COLO829 (cell line): ENCODE measurements at regions not wholly inside any gene's neighbourhood (a gene's known extent, or its start where the extent isn't known, plus 50 kb on each side); places are given as distances from the start of the nearest gene placed in this dataset.
"Not testable (repeated sequence)": the region's sequence is repeated elsewhere in the genome, so short reads cannot be mapped to it uniquely, and the experiment has no call there.

Source experiments
- DNase-seq: peaks from one replicate; pipeline ENCODE4 v3.0.0; 2012; ENCODE audit warnings: low spot score

DNA sequence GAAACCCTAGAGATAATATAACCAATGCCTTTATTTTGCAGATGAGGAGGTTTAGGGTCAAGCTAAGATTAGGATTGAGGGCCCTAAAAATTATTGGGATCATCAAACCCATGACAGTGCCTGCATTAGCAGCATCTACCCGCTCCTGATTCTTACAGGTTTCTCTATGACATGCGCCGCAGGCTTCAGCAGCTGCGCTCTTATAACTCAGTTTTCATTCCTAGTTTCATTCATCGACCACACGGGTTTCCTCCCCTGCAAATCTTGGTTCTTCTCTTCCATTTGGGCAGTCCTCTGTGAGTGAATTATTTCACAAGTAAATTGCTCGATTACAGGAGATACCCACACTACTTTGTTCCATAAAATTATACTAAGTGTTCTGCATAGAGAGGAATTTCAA, 137.2 kb downstream of the SLC24A2 start:
- DNase-seq: no peak

DNA sequence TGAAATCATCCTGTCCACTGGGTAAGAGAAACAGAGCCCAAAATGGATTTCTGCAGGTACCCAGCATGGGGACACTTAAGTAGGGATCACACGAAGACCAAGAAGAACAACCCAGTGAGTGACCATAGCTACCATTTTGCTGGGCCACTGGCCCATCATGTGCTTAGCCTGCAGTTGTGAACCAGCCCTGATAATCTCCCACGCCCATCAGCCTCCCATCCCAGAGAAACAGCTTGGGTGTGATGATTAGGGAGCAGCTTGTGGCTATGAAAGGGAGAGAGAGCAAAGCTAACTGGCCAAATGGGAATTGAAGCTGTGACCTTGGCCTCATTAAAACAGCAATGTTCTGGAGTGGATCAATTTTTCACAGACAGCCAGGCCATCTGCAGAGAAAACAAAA, 138.5 kb downstream of the SLC24A2 start:
- no peak for DNase-seq

DNA sequence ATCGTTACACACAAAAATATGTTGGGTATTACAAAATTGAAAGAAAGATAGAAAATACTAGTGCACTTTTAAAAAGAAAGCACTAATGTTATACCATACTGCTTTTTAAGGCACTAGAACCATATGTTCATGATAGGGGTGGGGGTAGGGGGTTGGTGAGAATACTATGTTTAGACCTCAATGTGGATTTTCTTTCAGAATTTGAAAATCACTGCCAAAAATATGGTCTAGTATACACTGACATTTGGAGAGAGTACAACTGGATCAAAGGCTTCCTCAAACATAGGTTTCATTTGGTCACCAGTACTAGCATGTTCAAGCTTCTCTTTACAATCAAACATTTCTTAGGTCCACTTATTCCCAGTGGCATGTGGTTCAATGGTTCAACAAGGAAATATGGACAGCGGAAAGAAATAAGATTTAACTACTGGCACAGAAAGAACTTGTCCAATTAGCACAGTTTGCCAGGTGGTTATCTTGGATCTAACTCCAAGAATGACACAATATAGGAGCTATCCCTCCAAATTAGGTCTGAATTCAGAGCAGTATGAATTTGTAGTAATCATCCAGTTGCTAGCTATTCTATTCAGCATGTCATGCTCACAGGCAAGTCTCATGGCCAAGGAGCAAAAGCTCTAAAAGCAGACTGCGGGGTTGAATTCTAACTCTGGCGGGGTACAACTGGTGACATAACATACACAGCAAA, 139.3 kb downstream of the SLC24A2 start:
- no peak for DNase-seq

DNA sequence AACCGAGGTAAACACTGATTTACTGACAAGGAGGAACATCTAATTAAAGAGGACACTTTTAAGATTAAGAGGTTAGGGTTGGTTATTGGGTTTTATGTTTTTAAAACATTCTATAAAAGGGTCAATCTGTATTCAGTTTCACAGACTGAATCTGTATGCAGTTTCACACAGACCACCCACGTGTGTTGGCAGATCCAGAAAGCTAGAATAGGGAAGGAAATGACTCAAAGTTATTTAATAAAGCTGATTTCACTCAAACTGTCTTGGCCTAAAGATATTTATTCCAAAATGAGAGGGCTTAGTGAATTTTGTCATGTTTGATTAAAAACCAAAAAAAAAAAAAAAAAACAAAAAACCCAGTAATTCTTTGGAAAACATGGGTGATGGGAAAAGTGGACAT, 140.2 kb downstream of the SLC24A2 start:
- DNase-seq: no peak

DNA sequence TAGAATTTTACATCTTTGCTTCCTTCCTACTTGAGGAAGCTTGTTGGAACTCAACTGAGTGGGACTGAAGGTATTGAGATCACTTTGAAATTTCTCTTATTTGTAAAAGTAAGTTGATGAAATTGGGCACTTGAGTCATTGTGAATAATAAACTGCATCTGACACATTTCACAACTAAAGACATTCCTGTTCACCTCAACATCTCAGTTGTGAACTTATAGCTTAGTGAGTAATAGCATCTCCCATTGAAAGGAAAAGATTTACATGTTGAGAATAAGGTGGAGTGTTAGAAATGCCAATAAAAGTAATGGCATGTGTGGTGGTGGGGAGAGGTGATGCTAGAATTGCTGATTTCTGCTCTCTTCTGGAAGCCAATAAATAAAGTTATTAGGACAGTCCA, 145.0 kb downstream of the SLC24A2 start:
- no peak for DNase-seq

DNA sequence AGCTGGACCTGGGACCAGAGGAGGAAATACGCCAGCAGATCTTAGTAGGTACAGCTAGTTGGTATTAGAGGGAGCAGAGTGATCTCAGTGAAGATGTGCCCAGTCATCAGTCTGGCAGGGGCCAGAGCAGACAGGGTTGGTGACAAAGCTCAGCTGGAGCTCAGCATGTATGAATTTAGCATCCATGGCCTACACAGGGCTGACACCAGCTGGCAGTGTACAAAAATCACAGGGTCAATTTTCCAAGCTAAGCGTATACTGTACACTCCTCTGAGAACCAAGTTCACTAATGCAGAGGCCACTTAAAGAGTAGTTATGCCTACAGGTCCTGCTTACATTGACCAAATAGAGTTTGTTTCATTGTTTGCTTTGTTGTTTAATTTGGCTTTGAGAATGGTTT, 146.6 kb downstream of the SLC24A2 start:
- no peak for DNase-seq

DNA sequence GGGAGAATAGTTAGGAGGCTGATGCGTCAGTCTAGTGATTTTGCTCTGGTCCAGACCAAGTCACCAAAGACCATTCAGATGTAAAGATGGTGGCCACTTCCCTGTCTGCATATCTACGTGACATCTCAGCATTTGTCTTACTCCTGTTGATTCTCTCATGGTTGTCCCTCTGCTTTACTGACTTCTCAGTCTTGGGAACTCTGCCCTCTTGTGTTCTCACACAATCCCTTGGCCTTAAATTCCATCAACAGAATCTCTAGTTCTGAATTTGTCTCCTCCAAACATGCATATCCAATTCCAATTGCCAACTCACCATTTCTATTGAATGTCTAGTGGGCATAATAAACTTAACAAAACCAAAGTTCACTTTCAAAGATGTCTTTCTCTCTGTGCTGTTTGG, 147.8 kb downstream of the SLC24A2 start:
- no peak for DNase-seq

DNA sequence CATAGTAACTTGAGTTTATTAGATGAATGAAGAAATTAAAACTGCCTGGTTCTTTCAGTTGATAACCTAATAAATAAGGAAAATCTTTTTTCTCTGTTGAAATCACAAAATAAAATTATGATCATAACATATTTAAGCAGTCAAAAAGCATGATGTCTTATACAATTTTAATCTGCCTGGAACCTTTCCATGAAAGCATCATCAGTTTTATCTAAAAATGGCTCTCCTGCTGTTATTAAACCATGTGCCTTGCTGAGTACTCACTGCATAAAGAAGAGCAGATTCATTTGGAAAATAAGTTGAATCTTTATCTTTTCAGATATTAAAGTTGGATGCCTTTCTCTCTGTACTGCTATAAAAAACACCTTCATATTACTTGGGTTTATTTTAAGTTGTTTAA, 148.8 kb downstream of the SLC24A2 start:
- DNase-seq: no peak

DNA sequence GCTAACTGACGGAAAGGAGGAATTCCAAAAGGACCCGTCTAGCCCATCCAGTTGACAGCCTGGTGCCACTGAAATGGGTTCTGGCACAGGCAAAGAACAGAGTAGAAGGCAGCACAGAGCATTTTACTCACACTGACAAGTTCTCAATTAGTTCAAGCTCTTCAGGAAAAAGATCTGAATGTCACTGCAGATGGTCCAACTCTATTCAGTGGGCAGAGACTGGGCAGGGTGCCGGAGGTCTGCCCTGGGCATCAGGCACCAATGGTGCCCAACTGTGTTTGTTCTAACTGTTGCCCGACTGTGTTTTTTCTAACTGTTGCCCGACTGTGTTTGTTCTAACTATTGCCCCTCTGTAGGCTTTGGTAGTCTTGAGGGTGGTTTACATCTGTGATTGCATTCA, 151.8 kb downstream of the SLC24A2 start:
- no peak for DNase-seq

DNA sequence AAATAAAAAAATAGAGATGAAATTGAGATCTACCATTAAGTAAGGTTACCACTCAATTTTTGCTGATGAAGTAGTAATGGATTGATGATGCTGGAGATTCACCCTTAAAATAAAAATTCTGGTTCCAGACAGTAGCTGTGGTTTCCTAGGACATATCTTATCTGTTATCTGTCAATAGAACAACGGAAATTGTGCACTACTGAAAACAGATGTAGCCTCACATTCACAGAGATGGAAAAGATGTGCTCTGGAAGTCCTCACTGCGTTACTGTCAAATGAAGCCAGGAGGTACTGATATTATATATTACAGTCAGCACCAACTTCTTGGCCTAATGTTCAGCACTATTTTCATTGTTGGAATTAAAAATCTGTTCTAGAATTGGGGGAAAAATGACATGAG, 154.0 kb downstream of the SLC24A2 start:
- DNase-seq: no peak

DNA sequence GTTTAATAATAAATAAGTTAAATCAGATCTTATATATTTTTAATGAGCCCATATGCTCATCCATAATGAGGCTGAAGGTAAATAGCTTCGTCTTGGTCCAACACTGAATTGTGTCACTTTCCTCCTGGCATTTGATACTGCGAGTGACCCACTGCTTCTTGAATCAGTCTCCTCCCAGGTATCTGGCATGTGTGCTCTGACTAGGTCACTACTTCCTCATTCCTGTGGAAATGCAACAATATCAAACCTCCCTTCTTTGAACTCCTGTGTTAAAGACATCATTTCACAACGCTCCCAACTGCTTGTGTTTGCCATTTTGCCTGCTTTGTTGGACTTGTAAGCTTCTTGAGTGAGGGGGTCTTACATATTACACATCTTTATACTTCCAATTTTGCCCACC, 157.7 kb downstream of the SLC24A2 start:
- DNase-seq: no peak

DNA sequence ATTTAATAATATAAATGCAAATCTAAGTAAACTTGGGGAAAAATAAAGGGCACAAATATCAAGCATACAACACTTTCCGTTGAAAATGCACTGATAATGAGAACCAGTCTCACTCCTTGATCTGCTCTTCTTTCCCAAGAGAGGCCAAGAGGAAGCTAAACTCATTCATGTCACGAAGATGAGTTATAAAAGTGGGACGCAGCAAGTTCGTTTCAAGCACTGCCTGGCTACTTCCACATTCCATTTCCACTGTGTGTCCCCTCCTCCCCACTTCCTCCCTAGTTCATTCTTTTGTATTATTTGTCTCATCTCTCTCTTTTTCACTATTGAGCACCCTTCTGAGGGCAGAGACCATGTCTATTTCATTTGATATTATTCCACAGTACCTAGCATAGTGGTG, 158.1 kb downstream of the SLC24A2 start:
- DNase-seq: no peak

DNA sequence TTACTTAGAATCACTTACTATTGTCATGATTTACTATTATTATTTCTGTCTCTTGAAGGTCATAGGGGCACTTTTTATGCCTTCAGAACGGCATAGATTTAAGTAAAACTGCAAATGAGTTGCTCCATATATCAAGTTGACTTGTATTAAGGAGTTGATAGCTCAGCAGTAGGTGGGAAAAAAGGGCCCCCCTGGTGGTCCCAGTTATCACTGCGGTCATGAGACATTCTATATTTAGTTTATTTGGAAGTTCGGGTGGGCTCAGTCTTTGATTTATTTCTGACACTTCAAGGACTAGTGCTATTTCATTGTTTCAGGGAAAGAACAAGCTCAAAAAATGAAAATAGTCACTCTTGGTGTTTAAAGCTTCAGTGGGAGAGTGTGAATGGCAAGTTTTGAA, 159.3 kb downstream of the SLC24A2 start:
- DNase-seq: no peak

DNA sequence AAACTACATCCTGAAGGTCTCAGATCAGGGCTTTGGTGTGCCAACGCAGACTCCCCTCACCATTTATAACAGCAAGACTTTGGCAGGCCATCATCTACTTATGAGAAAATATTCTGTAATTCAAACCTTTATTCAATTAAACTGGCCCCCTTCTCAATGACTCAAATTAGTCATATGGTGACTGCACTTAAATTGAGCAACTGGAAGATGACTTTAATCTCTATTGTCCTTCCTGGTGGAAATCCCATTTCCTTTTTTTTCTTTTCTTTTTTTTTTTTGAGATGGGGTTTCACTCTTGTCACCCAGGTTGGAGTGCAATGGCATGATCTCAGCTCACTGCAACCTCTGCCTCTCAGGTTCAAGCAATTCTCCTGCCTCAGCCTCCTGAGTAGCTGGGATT, 163.4 kb downstream of the SLC24A2 start:
- not testable (repeated sequence) for DNase-seq

DNA sequence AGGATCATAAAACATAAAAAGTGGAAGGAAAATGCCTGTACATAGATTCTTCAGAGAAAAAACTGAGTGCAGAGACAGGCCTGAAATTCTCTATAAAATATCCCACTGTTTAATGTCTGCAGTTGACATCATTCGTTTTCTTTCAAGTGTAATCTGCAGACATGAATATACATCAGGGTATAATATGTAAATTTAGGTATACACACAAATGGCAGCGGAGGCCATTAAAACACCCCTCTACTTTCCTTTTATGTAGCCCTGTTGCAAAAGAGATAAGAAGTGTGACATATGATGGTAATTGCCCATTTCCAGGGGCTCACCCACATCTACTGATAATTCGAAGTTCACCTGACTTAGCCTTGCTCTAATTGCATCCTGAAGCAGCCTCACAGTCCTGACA, 164.3 kb downstream of the SLC24A2 start:
- no peak for DNase-seq

DNA sequence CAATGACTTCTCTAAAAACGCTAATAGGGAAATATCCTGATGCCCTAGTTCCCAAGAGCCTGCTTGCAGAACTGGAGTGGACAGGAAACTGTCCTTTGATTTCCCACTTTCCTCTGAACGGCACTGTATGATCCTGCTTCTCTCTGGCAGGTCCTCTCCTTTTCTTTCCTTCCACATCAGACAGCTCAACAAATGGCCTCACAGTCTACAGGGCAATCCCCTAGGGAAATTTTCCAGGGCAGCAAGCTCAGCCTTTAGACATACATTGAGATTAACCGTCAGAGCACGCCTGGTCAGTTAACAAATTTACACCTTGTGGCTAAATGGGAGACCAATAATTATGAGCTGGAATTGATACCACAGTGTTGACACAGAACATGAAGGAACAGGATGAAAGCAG, 164.9 kb downstream of the SLC24A2 start:
- DNase-seq: no peak

DNA sequence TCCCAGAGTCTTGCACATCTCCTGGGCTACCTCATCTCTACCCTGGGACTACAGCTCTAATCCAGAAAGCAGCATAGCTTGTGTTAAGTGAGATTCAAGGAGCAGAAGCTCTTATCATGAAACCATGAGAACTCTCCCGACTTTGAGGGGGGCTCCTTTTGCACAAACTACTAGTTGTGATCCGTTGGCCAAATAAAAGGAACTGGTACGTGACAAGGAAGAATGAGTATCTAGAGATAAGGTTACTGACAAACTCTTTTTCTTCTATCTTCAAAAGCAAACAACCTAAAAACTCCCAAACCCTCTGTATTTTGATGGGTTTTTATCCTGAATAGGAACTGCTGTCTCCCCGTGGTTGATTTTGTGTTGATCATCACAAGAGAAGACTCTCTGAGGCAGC, 168.5 kb downstream of the SLC24A2 start:
- DNase-seq: no peak

DNA sequence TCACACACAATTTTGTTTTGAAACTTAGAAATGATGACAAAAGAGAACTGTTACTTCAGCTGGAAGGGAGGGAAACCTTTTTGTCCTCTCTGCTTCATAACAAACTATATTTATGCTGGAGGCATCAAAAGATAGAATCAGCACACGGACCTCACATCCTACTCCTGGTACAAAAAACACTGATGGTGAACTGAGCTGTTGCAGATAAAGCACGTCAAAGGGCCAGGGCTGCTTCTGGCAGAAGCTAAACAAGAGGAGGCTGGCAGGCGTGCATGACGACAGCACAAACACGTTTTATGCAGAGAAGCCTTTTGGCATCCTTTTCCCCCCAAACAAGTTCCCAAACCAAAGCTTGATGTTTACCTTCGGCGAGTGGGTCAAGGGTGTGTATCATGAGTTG, 169.6 kb downstream of the SLC24A2 start:
- DNase-seq: no peak

DNA sequence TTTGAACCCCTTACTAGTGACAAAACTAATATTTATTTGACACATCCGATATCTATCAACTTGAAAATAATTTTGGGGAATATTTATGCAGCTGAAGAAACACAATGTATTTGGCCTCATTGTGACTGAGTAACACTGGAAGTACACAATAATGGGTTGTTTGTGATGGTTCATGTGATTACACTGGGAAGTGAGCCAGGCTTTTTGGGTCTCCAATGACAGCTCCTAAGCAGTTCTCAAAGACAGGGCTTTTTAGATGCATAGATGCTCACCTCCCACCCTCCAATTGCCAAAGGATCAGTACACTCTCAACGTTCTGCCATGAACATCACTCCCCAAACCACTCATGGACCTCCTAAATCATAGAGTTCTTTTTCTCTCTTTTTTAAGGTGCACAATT, 170.0 kb downstream of the SLC24A2 start:
- no peak for DNase-seq

DNA sequence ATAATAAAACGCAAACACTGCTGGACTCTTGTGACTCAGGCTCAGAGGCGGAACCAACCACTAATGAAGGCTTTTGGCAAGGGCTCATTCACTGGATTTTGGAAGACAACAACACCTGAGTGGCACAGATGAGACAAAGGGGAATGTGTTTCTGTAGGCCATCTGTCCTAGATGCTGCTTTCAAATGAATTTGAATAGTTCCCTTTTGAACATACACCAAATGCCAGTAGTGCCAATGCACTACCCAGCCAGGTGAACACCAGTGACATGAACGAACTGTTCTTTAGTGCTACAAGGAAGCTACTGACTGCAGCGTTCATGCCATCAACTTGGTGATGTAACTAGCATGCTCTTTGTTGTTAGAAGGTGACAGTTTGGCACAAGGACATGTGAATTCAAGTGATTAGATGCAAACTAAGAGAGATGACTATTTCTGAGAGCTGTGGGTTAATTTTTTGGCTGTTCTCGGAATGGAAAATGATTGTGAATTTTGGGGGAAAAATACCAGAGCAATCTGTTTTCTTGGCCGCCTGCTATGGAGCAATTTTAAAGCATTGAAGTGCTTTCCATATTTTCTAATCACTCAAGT, 173.7 kb downstream of the SLC24A2 start:
- no peak for DNase-seq

DNA sequence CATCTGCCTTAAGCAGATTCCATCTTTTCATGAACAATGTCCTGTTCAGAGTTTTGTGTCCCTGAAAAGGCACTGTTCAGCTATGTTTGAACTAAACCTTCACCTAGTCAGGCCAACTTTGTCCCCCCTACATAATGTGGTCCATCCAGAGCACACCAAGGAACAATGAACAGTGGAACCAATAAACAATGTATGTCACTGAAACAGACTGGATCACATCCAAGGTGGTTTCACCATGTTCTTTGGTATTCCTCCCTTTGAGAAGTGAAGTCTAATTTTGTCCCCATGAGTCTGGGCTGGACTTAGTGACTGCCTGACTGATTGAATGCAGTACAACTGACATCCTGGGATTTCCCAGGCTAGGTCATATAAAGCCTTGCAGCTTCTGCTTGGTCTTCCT, 174.5 kb downstream of the SLC24A2 start:
- no peak for DNase-seq

DNA sequence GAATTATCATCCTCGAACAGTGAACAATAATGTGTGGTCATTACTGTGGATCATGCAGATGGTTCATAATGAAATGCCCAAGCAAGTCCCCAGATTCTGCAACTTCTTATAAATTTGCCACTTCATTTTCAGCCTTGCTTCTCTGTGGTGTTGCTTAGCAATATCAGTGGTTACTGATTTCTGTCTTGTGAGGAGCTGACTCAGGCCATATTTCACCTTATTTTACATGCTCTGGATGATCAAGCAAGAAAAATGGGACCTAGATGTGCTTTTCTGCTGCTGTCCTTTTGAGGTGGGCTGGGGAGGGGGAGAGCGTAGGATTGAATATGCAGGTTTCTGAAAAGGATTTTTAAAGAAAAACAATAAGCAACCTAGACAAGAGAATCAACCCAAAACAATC, 188.3 kb downstream of the SLC24A2 start:
- DNase-seq: no peak

DNA sequence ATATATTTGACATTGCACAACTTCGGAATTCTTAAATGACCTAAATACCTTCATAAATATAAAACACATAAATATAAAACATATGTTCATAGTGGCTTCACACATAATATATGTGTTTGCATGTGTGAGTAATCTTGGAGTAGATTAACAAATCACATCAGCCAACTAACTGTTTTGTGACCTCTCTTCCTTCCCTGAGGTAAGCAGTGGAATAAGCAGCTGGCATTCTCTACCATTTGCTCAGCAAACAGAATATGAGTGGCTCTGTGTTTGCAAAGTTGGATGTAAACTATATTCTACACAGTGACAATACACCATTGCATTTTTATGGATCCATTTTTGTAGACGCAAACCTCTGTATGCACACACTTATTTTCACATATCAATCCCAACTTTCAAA, 189.9 kb downstream of the ACER2 start:
- no peak for DNase-seq

DNA sequence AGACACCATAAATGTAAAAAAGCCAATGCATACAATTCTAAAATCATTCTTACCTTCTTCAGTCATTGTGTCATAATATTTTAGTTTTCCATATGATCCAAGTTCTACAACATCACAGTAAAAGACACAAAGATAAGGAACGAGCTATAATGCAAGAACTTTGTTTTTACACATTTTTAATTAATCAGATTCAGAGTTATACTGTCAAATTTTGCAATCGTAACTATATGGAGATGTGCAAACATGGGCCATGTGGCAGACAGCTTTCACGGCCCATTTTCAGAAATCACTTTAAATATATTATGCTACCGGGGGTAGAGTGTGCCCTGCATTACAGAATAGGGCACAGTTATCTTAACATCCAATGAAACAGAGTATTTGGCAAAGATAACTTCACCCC, 188.4 kb downstream of the ACER2 start:
- no peak for DNase-seq
